ENCODE measurements at regions not wholly inside any gene's neighbourhood (a gene's known extent, or its start where the extent isn't known, plus 50 kb on each side); places are given as distances from the start of the nearest gene placed in this dataset.

- Histone ChIP-seq H3K9ac (ENCODE audit: extremely low read depth, insufficient read length, low read length) (no peak overlapping the region), H4K8ac (replicated peaks; ENCODE audit: insufficient read length, low read depth, low read length) (no peak overlapping the region), H2AFZ (ENCODE audit: low read length) (no peak overlapping the region), H3K56ac (ENCODE audit: insufficient read length, low read depth, low read length) (no peak overlapping the region), H3K9me3 (ENCODE audit: control insufficient read depth, low read depth, low read length) (no peaks in the 10 kb centered on the region), H4K91ac (ENCODE audit: insufficient read length, low read depth, low read length) (no peak overlapping the region), H3K4me2 (ENCODE audit: insufficient read depth, insufficient read length, low read length) (no peak overlapping the region), H4K20me1 (ENCODE audit: control insufficient read depth, insufficient read depth, insufficient read length) (no peaks in the 10 kb centered on the region), H4K5ac (ENCODE audit: insufficient read length, low read depth, low read length) (no peak overlapping the region), H2AK5ac (ENCODE audit: insufficient read length, low read length) (no peak overlapping the region), H3K23ac (ENCODE audit: insufficient read length, low read depth, low read length) (no peak overlapping the region), H2BK12ac (ENCODE audit: insufficient read length, low read depth, low read length) (no peak overlapping the region), H3K14ac (ENCODE audit: insufficient read depth, low read length) (no peak overlapping the region), H3K27me3 (ENCODE audit: insufficient read depth, low read length) (no peaks in the 10 kb centered on the region), H3K18ac (ENCODE audit: insufficient read length, low read depth, low read length) (no peak overlapping the region), H3T11ph (ENCODE audit: low read length) (no peak overlapping the region), H3K79me2 (ENCODE audit: insufficient read depth, low read length) (no peaks in the 10 kb centered on the region), H3K23me2 (ENCODE audit: insufficient read length, low read depth, low read length, poor library complexity, severe bottlenecking) (no peaks in the 10 kb centered on the region), H2BK5ac (ENCODE audit: insufficient read length, low read length) (no peak overlapping the region), H3K79me1 (ENCODE audit: insufficient read depth, low read depth, low read length, poor library complexity, severe bottlenecking) (no peaks in the 10 kb centered on the region), H3K4ac (ENCODE audit: low read depth, low read length) (no peak overlapping the region), H2BK120ac (ENCODE audit: low read depth, low read length, poor library complexity, severe bottlenecking) (no peak overlapping the region), H2BK20ac (ENCODE audit: low read depth, low read length, poor library complexity, severe bottlenecking) (no peak overlapping the region), H3K4me1 (ENCODE audit: insufficient read depth, low read length) (peaks cover 8% of the 10 kb centered on the region; the same call in 1 of the 2 replicates), H2BK15ac (ENCODE audit: low read depth, low read length) (no peak overlapping the region), H3K27ac (ENCODE audit: insufficient read length, low read depth, low read length) (no peak overlapping the region)
- Mint-ChIP-seq H3K36me3 (ENCODE audit: insufficient read depth in 1 of 3, low read depth in 3 of 3) (no peaks in the 10 kb centered on the region; a peak in 2 of 7 replicates), H3K9me3 (no peaks in the 10 kb centered on the region), H3K4me1 (peaks cover 24 to 25% of the 10 kb centered on the region in 2 experiments), H3K27ac (no peak overlapping the region), H3K4me3 (no peak overlapping the region), H3K27me3 (ENCODE audit: low read depth) (peaks cover 2% of the 10 kb centered on the region)
- TF ChIP-seq CTCF (conservative IDR thresholded peaks at IDR 0.05): no peak
- DNase-seq: no peak
- WGBS (ENCODE audit: extremely low coverage, insufficient read length, low lambda C conversion rate): no CpG with 5 or more reads among the region's 4 CpGs
Observed at GRCh38 chr10:123454987-123455386, 211.2 kb upstream of the GPR26 start.

All from H9 (cell line).